ENCODE measurements at regions not wholly inside any gene's neighbourhood (a gene's known extent, or its start where the extent isn't known, plus 50 kb on each side); places are given as distances from the start of the nearest gene placed in this dataset.
A peak's percentile ranks its signal among the peaks of the same experiment; 100 is the strongest.

DNA sequence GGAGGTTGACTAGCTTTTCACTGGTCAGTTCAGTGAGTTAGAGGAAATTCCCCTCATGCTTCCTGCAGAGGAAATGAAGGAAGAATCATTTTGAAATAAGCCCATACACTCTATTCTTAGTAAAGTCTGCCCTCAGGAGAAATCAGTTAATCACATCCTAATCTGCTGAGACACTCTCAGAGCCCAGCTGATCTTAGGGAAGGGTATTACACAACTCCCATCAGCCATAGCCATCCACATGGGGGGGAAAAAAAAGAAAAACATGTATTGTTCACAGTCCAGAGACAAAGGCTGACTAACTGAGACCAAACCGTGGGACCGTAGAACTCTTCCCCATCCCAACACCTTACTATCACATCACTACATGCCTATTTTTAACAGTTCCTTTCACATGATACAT, 722.3 kb downstream of the CDH8 start:
- DNase-seq, result no peak

GRCh38 chr16:61309386-61309785, 726.9 kb downstream of the CDH8 start:
- DNase-seq, result no peak

- no peak for DNase-seq
Observed at GRCh38 chr16:61306204-61306603, 730.0 kb downstream of the CDH8 start.

DNA sequence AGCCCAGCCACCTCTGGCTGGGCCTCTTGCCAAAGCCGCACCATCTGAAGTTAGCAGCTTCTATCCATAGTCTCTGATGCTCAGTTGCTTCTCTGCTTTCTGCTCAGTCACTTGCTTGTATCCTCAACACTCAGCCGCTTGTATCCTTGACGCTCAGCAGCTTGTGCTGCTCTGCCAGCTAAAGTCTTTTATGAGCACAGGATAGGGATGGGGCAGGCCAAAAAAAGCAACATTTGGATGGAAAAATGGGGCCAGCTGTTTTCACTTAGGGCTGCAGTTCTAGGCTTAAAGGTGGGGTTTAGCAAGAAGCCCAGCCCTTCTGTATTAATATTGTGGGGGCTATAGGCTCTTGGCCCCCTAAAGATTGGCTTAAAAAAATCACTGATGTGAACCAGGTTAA, 739.4 kb downstream of the CDH8 start:
- DNase-seq, result no peak

- DNase-seq, result no peak
Observed at GRCh38 chr16:61296305-61296704, 739.9 kb downstream of the CDH8 start.

- no peak for DNase-seq
Observed at GRCh38 chr16:61295311-61295710, 740.9 kb downstream of the CDH8 start.

DNA sequence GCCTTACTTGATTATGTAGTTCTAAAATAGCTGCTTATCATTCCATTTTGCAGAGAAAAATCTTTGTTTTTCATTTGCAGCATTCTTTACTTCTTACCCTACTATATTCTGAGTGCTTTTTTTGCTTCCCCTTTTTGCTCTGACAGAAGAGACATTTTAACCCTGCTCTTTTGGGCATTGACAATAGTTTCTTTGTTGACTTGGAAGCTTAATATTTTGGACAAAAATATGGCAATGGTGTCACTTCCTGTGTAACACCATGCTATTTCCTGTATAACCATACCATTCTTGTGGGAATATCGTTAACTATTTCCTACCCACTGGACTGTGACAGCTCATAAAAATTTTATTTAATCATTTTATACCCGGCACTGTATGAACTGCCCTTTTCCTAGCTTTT, 747.1 kb downstream of the CDH8 start:
- DNase-seq, result no peak

- DNase-seq, result peak; percentile 1
Observed at GRCh38 chr16:61277849-61278248, 758.4 kb downstream of the CDH8 start.

DNA sequence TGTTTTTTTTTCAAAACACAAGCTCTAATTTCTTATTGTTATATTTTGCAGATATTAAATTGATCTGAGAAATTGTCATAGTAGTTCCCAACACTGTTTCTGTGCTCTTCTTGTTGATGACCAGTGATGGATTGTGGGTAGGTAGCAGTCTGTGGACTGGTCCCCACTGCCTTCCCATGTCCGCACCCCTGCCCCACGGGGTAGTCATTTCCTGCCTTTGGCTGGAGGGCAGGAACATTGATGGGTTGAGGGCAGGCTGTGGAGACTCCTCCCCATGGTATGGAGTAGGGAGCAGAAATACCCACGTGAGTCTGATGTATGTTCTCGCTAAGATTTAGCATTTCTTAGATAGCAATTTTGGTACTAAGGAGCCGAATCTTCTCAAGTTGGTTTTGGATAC, 762.0 kb downstream of the CDH8 start:
- DNase-seq, result no peak

- no peak for DNase-seq
Observed at GRCh38 chr16:61270726-61271125, 765.5 kb downstream of the CDH8 start.

- DNase-seq, result no peak
Observed at GRCh38 chr16:61263400-61263799, 772.8 kb downstream of the CDH8 start.

DNA sequence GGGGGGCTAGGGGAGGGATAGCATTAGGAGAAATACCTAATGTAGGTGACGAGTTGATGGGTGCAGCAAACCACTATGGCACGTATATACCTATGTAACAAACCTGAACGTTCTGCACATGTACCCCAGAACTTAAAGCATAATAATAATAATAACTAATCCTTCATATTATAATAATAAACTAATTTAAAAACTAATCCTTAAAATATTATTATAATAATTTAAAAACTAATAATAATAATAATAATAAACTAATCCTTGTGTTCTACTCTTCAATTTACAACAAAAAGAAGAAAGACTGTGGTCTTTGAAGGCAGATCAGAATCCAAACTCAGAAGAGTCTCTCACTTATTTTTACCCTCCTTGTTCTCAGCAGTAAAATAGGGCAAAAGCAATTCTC, 774.9 kb downstream of the CDH8 start:
- no peak for DNase-seq

- no peak for DNase-seq
Observed at GRCh38 chr16:61246592-61246991, 789.6 kb downstream of the CDH8 start.

DNA sequence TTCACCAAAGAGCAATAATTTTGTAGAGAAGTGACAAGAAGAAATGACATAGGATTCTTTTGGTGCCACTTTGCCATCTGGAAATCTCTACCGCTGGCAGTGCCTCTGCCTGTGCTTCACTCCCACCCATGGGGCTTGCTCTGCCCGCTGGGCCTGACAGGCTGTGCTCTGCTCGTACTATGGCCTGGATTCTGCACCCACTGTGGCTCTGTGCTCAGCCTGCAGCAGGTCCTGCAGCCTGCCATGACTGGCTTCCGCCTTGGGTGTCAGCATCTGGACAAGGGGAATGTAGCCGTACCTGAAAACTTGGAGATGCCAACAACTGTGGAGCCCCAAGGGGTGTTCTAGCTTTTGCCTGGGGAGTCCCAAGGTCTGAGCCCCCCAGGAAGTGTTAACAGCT, 792.3 kb downstream of the CDH8 start:
- DNase-seq, result peak; percentile 12

DNA sequence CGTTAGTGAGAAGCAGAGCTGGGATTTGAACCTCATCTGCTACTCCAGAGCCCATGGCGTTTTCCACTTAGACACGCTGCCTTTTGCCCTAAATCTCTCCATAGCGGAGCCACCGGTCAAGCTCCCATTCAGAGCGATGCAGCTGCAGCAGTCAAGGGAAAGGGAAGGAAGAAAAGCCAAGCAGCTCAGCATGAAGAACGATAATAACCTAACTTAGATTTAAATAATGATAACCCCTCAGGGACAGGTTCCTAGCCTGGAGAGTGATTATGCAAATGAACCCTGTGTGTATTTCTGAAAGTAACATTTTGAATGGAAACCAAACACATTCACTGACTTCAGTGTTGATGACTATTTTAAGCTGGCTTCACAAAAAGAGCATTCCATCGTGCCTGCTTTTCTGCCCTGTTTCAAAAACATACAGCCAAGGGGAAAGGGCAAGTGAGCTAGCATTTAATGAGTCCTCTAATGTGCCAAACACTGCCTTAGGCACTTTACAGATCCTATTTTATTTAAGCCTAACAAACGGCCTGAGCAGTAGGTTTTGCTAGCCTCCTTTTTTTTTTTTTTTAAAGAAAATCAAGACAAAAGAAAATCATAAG, 798.3 kb downstream of the CDH8 start:
- peak; percentile 29 for DNase-seq

DNA sequence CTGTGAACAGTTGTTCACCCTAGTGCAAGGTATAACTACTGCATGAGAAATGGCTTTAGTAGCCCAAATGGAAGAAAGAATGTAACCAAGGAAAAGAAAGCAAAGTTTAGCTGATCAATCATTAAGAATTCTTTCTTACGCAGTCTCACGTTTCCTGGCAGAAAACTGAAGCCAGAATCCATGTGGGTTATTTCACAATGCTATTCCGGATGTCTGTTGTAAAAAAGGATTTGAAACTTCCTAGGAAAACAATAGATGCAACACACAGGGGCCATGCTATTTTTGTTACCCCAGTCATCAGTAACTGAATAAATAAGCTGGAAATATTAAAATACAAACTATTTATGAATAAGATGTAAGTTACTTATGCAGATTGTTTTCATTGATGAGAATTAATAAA, 802.5 kb downstream of the CDH8 start:
- DNase-seq, result no peak

DNA sequence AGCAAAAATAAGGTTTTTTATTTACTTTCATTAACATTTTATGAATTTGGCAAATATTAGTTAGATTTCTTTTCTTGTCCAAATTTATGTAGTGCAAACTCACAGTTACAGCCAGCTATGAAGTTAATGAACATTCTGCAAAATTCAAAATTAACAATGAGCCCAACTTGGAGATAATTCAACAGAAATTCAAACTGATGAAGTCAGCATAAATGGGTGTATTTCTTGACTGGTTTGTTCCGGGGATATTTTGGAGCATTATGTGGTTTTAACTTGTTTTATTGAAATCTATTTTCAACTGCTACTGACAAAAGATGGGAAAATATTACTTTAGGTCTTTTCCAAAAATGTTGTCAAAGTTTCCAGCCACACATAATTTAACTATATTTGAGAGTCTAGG, 807.9 kb downstream of the CDH8 start:
- DNase-seq, result no peak

GRCh38 chr16:61215605-61216004, 820.6 kb downstream of the CDH8 start:
- DNase-seq, result no peak

- no peak for DNase-seq
Observed at GRCh38 chr16:61214780-61215179, 821.5 kb downstream of the CDH8 start.

- DNase-seq, result no peak
Observed at GRCh38 chr16:61210076-61210475, 826.2 kb downstream of the CDH8 start.

GRCh38 chr16:61195006-61195405, 841.2 kb downstream of the CDH8 start:
- DNase-seq, result no peak

DNA sequence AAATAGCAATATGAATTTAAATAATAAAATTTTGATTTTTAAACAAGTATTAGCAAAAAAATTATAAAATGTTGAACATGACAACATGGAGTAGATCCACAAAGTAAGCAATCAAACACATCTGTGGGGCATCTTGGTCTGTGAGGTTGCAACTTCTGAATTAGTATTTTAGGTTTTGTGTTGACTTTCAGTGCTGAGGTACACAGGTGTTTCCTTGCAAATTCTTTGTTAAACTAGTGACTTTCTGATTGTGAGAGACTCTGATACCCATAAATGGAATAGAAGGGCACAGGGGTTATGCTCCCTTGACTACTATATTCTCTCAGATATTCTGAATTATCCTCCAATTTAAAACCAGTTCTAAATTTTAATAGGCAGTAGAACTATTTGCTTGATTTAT, 841.7 kb downstream of the CDH8 start:
- no peak for DNase-seq

DNA sequence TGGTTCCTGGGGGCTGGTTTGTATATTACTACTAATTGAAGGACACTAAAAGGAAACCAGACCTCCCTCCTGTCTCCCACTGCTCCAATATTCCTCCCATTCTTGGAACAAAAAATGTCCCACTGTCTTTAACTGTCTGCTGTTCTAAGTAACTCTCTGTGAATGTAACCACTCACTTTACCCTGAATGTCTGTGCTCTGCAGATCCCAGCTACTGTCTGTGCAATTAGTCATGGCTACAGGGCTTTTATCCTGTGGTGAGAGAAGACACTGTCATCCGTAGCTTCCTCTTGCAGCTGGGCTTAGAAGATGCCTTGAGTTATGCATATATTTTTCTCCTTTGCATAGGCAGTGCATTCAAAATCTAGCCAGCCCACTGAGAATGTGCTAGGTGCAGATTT, 853.8 kb downstream of the CDH8 start:
- no peak for DNase-seq

DNA sequence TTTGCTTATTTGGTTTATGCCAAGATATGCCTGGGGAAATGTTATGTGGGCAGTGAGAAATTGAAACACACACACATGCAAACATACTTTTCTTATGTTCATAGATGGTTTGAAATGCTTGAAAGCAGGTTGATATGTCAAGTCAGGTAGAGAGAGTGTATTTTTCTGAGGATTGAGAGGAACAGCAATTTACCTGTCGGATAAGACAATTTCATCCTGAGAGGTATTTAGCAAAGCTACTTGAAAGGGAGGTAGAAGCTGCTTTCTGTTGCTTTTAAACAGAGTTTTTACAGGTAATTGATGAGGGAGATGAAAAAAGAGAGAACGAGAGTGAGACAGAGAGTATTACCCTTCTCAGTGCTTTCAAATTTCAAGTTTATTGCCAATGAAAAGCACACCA, 854.3 kb downstream of the CDH8 start:
- no peak for DNase-seq

GRCh38 chr16:61179561-61179960, 856.7 kb downstream of the CDH8 start:
- DNase-seq, result no peak

DNA sequence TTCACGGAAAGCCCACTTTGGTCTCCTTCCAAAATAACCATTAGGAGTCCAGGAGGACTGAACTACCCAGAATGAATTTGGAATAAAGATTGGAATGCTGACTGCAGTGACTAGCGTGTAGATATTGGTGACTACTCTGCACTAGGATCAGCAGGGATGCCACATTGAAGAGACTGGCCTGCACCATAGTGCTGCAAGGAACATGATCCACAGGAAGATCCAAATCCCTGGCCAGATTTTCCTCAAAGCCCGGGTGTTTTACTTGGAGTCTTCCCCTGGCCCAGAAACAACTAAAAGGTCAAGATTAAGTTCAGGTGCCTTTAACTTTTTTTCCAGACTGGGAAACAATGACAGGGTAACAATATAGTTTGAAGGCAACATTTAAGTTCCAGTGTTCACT, 870.4 kb downstream of the CDH8 start:
- no peak for DNase-seq
